GM12865 (cell line): ENCODE measurements at regions not wholly inside any gene's neighbourhood (a gene's known extent, or its start where the extent isn't known, plus 50 kb on each side); places are given as distances from the start of the nearest gene placed in this dataset.
"Not testable (repeated sequence)": the region's sequence is repeated elsewhere in the genome, so short reads cannot be mapped to it uniquely, and the experiment has no call there.

ENCODE experiments used
- DNase-seq: peaks from one replicate; pipeline ENCODE4 v3.0.0; 2010; ENCODE audit warnings: low read depth
- H3K4me3 ChIP-seq: 2 replicates; pipeline ENCODE4 v1.5.1; 2011; ENCODE audit warnings: mild to moderate bottlenecking, low read depth, low read length, control low read depth
- CTCF ChIP-seq: IDR thresholded peaks from 2 replicates; pipeline ENCODE4 v1.5.1; 2011; ENCODE audit warnings: low read length, control low read depth, low read depth, inconsistent platforms; ENCODE audit not compliant: insufficient read depth; ENCODE audit errors: missing control alignments

GRCh38 chrX:13449441-13449840 lies 120.0 kb upstream of the EGFL6 start:
- no peak for TF ChIP-seq CTCF
- DNase-seq, result no peak
- no peak overlapping the region for H3K4me3 ChIP-seq

- TF ChIP-seq CTCF, result no peak
- no peak for DNase-seq
- H3K4me3 ChIP-seq, result no peak overlapping the region
These were observed 120.5 kb upstream of the EGFL6 start for GRCh38 chrX:13448941-13449340.

GRCh38 chrX:13441608-13442007 lies 121.8 kb upstream of the ATXN3L start:
- not testable (repeated sequence) for DNase-seq, H3K4me3 ChIP-seq

- no peak overlapping the region for H3K4me3 ChIP-seq
- DNase-seq, result no peak
- TF ChIP-seq CTCF, result no peak
These were observed 120.3 kb upstream of the ATXN3L start for GRCh38 chrX:13440176-13440575.

GRCh38 chrX:13433298-13433605 lies 113.4 kb upstream of the ATXN3L start:
- no peak for DNase-seq
- no peak overlapping the region for H3K4me3 ChIP-seq
- no peak for TF ChIP-seq CTCF

GRCh38 chrX:13432414-13433297 lies 112.8 kb upstream of the ATXN3L start:
- H3K4me3 ChIP-seq, result no peak overlapping the region
- TF ChIP-seq CTCF, result no peak
- DNase-seq, result no peak

- no peak for TF ChIP-seq CTCF
- no peak for DNase-seq
These were observed 110.4 kb upstream of the ATXN3L start for GRCh38 chrX:13430136-13430827.

More at GRCh38 chrX:13430136-13430827, 110.4 kb upstream of the ATXN3L start:
- no peak overlapping the region for H3K4me3 ChIP-seq
